Endothelial cell of umbilical vein (primary cell): ENCODE measurements at regions not wholly inside any gene's neighbourhood (a gene's known extent, or its start where the extent isn't known, plus 50 kb on each side); places are given as distances from the start of the nearest gene placed in this dataset.

Source experiments
- CTCF ChIP-seq, 2 donors: IDR thresholded peaks; 1 replicate in 1 of 2; 2 replicates in 1 of 2; pipeline ENCODE4 v1.5.1; 2011; ENCODE audit warnings: low read length in 2 of 2, mild to moderate bottlenecking in 2 of 2, moderate library complexity in 2 of 2, control low read depth in 1 of 2, inconsistent platforms in 1 of 2, low read depth in 1 of 2; ENCODE audit not compliant: insufficient read depth in 1 of 2; ENCODE audit errors: extremely low read depth in 1 of 2
- EZH2 ChIP-seq: IDR thresholded peaks from 2 replicates; pipeline ENCODE4 v1.6.1; 2012; ENCODE audit warnings: borderline replicate concordance, low read depth, mild to moderate bottlenecking, moderate library complexity, low read length, inconsistent platforms; ENCODE audit not compliant: severe bottlenecking
- FOS ChIP-seq: IDR thresholded peaks from 2 replicates; pipeline ENCODE4 v1.6.1; 2011; ENCODE audit warnings: mild to moderate bottlenecking, low read length, moderate library complexity, borderline replicate concordance; ENCODE audit not compliant: insufficient read depth
- GATA2 ChIP-seq: IDR thresholded peaks from 2 replicates; pipeline ENCODE4 v1.7.0; 2011; ENCODE audit warnings: low read depth, mild to moderate bottlenecking, moderate library complexity, mixed read lengths, low read length; ENCODE audit not compliant: insufficient read length, insufficient read depth
- JUN ChIP-seq: IDR thresholded peaks from 2 replicates; pipeline ENCODE4 v1.6.1; 2011; ENCODE audit warnings: borderline replicate concordance, low read depth; ENCODE audit not compliant: insufficient read length, insufficient read depth
- MAX ChIP-seq: IDR thresholded peaks from 2 replicates; pipeline ENCODE4 v1.6.1; 2011; ENCODE audit not compliant: insufficient read depth, insufficient read length
- MYC ChIP-seq: IDR thresholded peaks from one replicate; pipeline ENCODE4 v1.6.1; 2011; ENCODE audit warnings: mild to moderate bottlenecking, low read depth, low read length
- POLR2A ChIP-seq: IDR thresholded peaks from 2 replicates; pipeline ENCODE4 v1.6.1; 2012; ENCODE audit warnings: low read depth, mild to moderate bottlenecking, control low read depth, low read length
- POLR2AphosphoS5 ChIP-seq: IDR thresholded peaks from 2 replicates; pipeline ENCODE4 v1.6.1; 2012; ENCODE audit warnings: low read depth, mild to moderate bottlenecking, control low read depth, low read length, moderate library complexity; ENCODE audit not compliant: insufficient read depth

GRCh38 chr4:35643661-35644060, 600.7 kb downstream of the ARAP2 start:
- TF ChIP-seq FOS (no peak), CTCF (IDR thresholded peaks at IDR 0.05; ENCODE audit: extremely low read depth in 1 of 2, insufficient read depth in 1 of 2, low read depth in 1 of 2, low read length in 2 of 2) (no peak), JUN (no peak), POLR2AphosphoS5 (no peak), POLR2A (no peak), MAX (no peak), GATA2 (no peak), EZH2 (no peak), MYC (no peak)
